Gastrocnemius medialis (tissue), 4 donors: ENCODE measurements at regions not wholly inside any gene's neighbourhood (a gene's known extent, or its start where the extent isn't known, plus 50 kb on each side); places are given as distances from the start of the nearest gene placed in this dataset.

Experiments
- CTCF ChIP-seq, 5 experiments: fragments of 450-650 bp in 3 of 5; fragments of 200-600 bp in 2 of 5; sonication (generic) in 2 of 5; IDR thresholded peaks in 4 of 5; conservative IDR thresholded peaks in 1 of 5; 1 replicate in 4 of 5; 2 replicates in 1 of 5; pipeline ENCODE4 v1.5.1; 2016 to 2019; ENCODE audit warnings: antibody characterized with exemption in 5 of 5, mild to moderate bottlenecking in 3 of 5, moderate library complexity in 3 of 5
- POLR2A ChIP-seq, 2 donors: fragments of 450-650 bp; IDR thresholded peaks; one replicate each; pipeline ENCODE4 v1.6.1; 2017; ENCODE audit warnings: antibody characterized with exemption in 2 of 2, mild to moderate bottlenecking in 2 of 2, moderate library complexity in 2 of 2

- TF ChIP-seq POLR2A (IDR thresholded peaks at IDR 0.05): no peak
- TF ChIP-seq CTCF (IDR thresholded peaks at IDR 0.05 in 4 of 5, conservative IDR thresholded peaks at IDR 0.05 in 1 of 5): no peak
Observed at GRCh38 chr22:47552541-47553205, 790.2 kb downstream of the TBC1D22A start.
